ENCODE measurements at regions not wholly inside any gene's neighbourhood (a gene's known extent, or its start where the extent isn't known, plus 50 kb on each side); places are given as distances from the start of the nearest gene placed in this dataset.

GRCh38 chr13:74794582-74794981 lies 660.4 kb upstream of the KLF12 start:
- TF ChIP-seq CTCF (IDR thresholded peaks at IDR 0.05) (no peak), EP300 (IDR thresholded peaks at IDR 0.05) (no peak), POLR2A (IDR thresholded peaks at IDR 0.05) (no peak)

Data from gastroesophageal sphincter (tissue), 3 donors.